Esophagus muscularis mucosa (tissue), 4 donors: ENCODE measurements at regions not wholly inside any gene's neighbourhood (a gene's known extent, or its start where the extent isn't known, plus 50 kb on each side); places are given as distances from the start of the nearest gene placed in this dataset.

ENCODE experiments used
- DNase-seq: peaks from one replicate; pipeline ENCODE4 v3.0.0-alpha.2; 2017; ENCODE audit errors: extremely low spot score
- H3K27ac ChIP-seq, 4 donors: fragments of 200-600 bp; sonication (generic); replicated peaks in 1 of 4; 1 replicate in 3 of 4; 2 replicates in 1 of 4; pipeline ENCODE4 v1.5.1; 2016 to 2019; ENCODE audit warnings: mild to moderate bottlenecking in 1 of 4
- H3K27me3 ChIP-seq, 4 donors: fragments of 200-600 bp; sonication (generic); one replicate each; pipeline versions ENCODE4 v1.5.1 to v1.6.0; 2016 to 2019
- H3K36me3 ChIP-seq, 4 donors: fragments of 200-600 bp; sonication (generic); one replicate each; pipeline ENCODE4 v1.5.1; 2016 to 2019
- H3K4me1 ChIP-seq, 4 donors: fragments of 200-600 bp; sonication (generic); one replicate each; pipeline ENCODE4 v1.5.1; 2016 to 2019
- H3K4me3 ChIP-seq, 4 donors: fragments of 200-600 bp; sonication (generic); 1 replicate in 2 of 4; 2 replicates in 2 of 4; pipeline ENCODE4 v1.5.1; 2016 to 2019; ENCODE audit warnings: mild to moderate bottlenecking in 4 of 4, moderate library complexity in 1 of 4
- H3K9me3 ChIP-seq, 4 donors: fragments of 200-600 bp; sonication (generic); 1 replicate in 3 of 4; 2 replicates in 1 of 4; pipeline ENCODE4 v1.5.1; 2016 to 2019
- EP300 ChIP-seq: sonication (generic); formaldehyde crosslinking; IDR thresholded peaks from one replicate; pipeline ENCODE4 v1.6.1; 2017; ENCODE audit warnings: antibody characterized with exemption
- POLR2A ChIP-seq: fragments of 450-650 bp; IDR thresholded peaks from one replicate; pipeline ENCODE4 v1.6.1; 2017; ENCODE audit warnings: antibody characterized with exemption, moderate library complexity, mild to moderate bottlenecking, low read depth
- POLR2AphosphoS5 ChIP-seq, 2 donors: sonication (generic); formaldehyde crosslinking; IDR thresholded peaks; one replicate each; pipeline ENCODE4 v1.6.1; 2017; ENCODE audit warnings: antibody characterized with exemption in 2 of 2
- WGBS: methylation state at CpG from one replicate; pipeline ENCODE4 v1.1.5; 2018; 5-methylcytosine and 5-hydroxymethylcytosine counted together
- intact Hi-C: fragments of 100-400 bp; cut with DNase I; formaldehyde crosslinking; loops from one replicate; pipeline ENCODE4 v1.15.1; 2023
- TF ChIP-seq, protein P1 (sequence below), 3 experiments: fragments of 200-600 bp in 2 of 3; fragments of 450-650 bp in 1 of 3; sonication (generic) in 2 of 3; IDR thresholded peaks; one replicate each; pipeline ENCODE4 v1.5.1; 2017 to 2019; ENCODE audit warnings: antibody characterized with exemption in 3 of 3, mild to moderate bottlenecking in 2 of 3, moderate library complexity in 1 of 3

DNA sequence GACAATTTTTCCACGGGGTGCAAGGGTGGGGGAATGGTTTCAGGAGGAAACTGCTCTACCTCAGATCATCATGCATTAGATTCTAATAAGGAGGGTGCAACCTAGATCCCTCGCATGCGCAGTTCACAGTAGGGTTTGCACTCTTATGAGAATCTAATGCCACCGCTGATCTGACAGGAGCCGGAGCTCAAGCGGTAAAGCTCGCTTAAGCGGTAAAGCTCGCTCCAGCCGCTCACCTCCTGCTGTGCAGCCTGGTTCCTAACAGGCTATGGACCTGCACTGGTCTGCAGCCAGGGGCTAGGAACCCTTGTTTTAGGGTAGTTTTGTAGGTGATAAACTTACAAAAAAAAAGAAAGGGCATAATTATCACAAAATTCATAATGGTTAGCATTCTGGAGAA, 53.9 kb upstream of the RYR3 start:
- intact Hi-C loops, result no loop called here
- H3K27me3 ChIP-seq, result peaks cover 0 to 8% (median 0%) of the 10 kb centered on the region in 4 donors
- no peaks in the 10 kb centered on the region for H3K9me3 ChIP-seq
- no peak overlapping the region for H3K4me3 ChIP-seq
- no peaks in the 10 kb centered on the region for H3K36me3 ChIP-seq
- WGBS, result 70% methylated on average over 10 of the region's 10 CpGs
- no peak overlapping the region for H3K27ac ChIP-seq
- TF ChIP-seq POLR2A (no peak), EP300 (no peak), POLR2AphosphoS5 (IDR thresholded peaks at IDR 0.05) (no peak)
- TF ChIP-seq, protein P1, sequence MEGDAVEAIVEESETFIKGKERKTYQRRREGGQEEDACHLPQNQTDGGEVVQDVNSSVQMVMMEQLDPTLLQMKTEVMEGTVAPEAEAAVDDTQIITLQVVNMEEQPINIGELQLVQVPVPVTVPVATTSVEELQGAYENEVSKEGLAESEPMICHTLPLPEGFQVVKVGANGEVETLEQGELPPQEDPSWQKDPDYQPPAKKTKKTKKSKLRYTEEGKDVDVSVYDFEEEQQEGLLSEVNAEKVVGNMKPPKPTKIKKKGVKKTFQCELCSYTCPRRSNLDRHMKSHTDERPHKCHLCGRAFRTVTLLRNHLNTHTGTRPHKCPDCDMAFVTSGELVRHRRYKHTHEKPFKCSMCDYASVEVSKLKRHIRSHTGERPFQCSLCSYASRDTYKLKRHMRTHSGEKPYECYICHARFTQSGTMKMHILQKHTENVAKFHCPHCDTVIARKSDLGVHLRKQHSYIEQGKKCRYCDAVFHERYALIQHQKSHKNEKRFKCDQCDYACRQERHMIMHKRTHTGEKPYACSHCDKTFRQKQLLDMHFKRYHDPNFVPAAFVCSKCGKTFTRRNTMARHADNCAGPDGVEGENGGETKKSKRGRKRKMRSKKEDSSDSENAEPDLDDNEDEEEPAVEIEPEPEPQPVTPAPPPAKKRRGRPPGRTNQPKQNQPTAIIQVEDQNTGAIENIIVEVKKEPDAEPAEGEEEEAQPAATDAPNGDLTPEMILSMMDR (IDR thresholded peaks at IDR 0.05), result no peak
- no peaks in the 10 kb centered on the region for H3K4me1 ChIP-seq
- peak; percentile 64 for DNase-seq

- DNase-seq, result peak; percentile 60
- WGBS, result 70% methylated on average over 3 of the region's 3 CpGs
Measured at GRCh38 chr15:33244471-33244870, 50.0 kb upstream of the FMN1 start.

More at GRCh38 chr15:33244471-33244870, 50.0 kb upstream of the FMN1 start:
- TF ChIP-seq POLR2A (no peak), POLR2AphosphoS5 (IDR thresholded peaks at IDR 0.05) (no peak), EP300 (no peak)
- TF ChIP-seq, protein P1 (IDR thresholded peaks at IDR 0.05), result no peak
- intact Hi-C loops, result no loop called here
- Histone ChIP-seq H3K4me1 (no peaks in the 10 kb centered on the region), H3K36me3 (no peaks in the 10 kb centered on the region), H3K4me3 (no peak overlapping the region), H3K27ac (no peak overlapping the region), H3K27me3 (no peaks in the 10 kb centered on the region), H3K9me3 (no peaks in the 10 kb centered on the region)
